ENCODE measurements at regions not wholly inside any gene's neighbourhood (a gene's known extent, or its start where the extent isn't known, plus 50 kb on each side); places are given as distances from the start of the nearest gene placed in this dataset.

DNA sequence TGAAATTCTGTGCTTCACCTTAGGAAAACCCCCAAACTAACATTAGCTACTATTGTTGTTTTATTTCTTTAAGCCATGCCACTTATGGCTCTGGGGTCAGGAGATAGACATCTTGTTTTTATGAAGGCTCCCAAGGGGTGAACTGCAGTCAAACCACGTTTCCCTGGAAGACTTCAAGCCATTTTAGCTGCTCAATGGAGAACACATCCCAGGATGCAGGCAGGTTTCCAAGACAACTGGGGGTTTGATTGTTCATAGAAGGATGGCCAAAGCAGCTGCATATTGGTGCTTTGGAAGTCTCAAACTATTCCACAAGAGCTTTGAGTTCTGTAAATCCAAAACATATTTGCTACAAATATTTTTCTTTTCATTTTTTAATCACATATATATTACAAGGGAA is 818.0 kb downstream of the MAFB start:
- Histone ChIP-seq H3K4me3 (ENCODE audit: low read depth, low read length) (no peak overlapping the region), H3K36me3 (replicated peaks) (no peaks in the 10 kb centered on the region), H3K27ac (no peak overlapping the region), H3K27me3 (replicated peaks) (no peaks in the 10 kb centered on the region)
- in situ Hi-C loops (cut with HindIII; ENCODE audit: low pct_ligation_motif_present, low sequenced_read_pairs), result no loop called here
- TF ChIP-seq, protein P1, sequence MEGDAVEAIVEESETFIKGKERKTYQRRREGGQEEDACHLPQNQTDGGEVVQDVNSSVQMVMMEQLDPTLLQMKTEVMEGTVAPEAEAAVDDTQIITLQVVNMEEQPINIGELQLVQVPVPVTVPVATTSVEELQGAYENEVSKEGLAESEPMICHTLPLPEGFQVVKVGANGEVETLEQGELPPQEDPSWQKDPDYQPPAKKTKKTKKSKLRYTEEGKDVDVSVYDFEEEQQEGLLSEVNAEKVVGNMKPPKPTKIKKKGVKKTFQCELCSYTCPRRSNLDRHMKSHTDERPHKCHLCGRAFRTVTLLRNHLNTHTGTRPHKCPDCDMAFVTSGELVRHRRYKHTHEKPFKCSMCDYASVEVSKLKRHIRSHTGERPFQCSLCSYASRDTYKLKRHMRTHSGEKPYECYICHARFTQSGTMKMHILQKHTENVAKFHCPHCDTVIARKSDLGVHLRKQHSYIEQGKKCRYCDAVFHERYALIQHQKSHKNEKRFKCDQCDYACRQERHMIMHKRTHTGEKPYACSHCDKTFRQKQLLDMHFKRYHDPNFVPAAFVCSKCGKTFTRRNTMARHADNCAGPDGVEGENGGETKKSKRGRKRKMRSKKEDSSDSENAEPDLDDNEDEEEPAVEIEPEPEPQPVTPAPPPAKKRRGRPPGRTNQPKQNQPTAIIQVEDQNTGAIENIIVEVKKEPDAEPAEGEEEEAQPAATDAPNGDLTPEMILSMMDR (IDR thresholded peaks at IDR 0.05; ENCODE audit: low read depth, low read length, missing control alignments), result no peak
- no peak for DNase-seq

DNA sequence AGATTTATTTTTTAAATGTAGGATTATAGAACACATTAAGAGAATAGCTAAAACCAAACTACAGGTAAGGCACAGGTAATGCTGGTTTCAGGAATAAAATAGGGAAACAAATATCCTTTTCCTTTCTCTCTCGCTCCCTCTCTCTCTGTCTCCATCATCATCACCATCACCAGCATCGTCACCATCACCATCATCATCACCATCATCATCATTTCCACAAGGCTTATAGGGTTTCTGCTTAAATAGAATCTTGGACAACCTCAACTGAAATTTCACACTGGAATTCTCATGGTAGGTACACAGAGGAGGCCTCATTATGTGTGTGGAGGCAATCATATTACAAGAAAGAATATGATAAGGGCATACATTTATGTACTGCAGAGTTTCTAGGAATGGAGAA is 823.6 kb downstream of the MAFB start:
- no peaks in the 10 kb centered on the region for H3K27me3 ChIP-seq (replicated peaks)
- TF ChIP-seq, protein P1 (IDR thresholded peaks at IDR 0.05; ENCODE audit: low read depth, low read length, missing control alignments), result no peak
- H3K4me3 ChIP-seq (ENCODE audit: low read depth, low read length), result no peak overlapping the region
- DNase-seq, result no peak
- in situ Hi-C loops (cut with HindIII; ENCODE audit: low pct_ligation_motif_present, low sequenced_read_pairs), result no loop called here
- H3K36me3 ChIP-seq (replicated peaks), result no peaks in the 10 kb centered on the region
- H3K27ac ChIP-seq, result no peak overlapping the region

- in situ Hi-C loops (cut with HindIII; ENCODE audit: low pct_ligation_motif_present, low sequenced_read_pairs), result no loop called here
- H3K4me3 ChIP-seq (ENCODE audit: low read depth, low read length), result no peak overlapping the region
- no peaks in the 10 kb centered on the region for H3K27me3 ChIP-seq (replicated peaks)
- H3K27ac ChIP-seq, result no peak overlapping the region
- no peaks in the 10 kb centered on the region for H3K36me3 ChIP-seq (replicated peaks)
- TF ChIP-seq, protein P1 (IDR thresholded peaks at IDR 0.05; ENCODE audit: low read depth, low read length, missing control alignments), result no peak
- DNase-seq, result no peak
Observed at GRCh38 chr20:39862470-39862891, 826.6 kb downstream of the MAFB start.

DNA sequence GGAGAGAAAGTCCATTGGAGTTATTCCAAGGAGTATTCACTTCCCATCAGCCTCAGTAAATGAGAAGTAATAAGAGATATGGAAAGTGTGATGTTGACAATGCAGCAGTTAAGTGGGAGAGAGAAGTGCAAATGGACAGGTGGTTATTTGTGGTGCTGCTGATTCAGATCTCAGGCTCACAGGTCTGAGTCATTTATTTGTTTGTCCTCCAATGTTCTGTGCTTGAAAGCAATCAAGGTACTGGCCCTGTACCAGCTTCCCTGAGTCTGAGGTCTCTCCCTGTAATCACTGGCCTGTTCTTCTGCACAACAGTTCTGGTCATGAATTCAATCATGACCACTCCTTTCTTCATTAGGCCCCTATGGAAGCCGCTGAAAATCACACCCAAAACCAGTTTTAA is 827.7 kb downstream of the MAFB start:
- TF ChIP-seq, protein P1 (IDR thresholded peaks at IDR 0.05; ENCODE audit: low read depth, low read length, missing control alignments), result no peak
- in situ Hi-C loops (cut with HindIII; ENCODE audit: low pct_ligation_motif_present, low sequenced_read_pairs), result no loop called here
- no peak overlapping the region for H3K27ac ChIP-seq
- H3K4me3 ChIP-seq (ENCODE audit: low read depth, low read length), result no peak overlapping the region
- H3K27me3 ChIP-seq (replicated peaks), result no peaks in the 10 kb centered on the region
- H3K36me3 ChIP-seq (replicated peaks), result no peaks in the 10 kb centered on the region
- DNase-seq, result no peak

DNA sequence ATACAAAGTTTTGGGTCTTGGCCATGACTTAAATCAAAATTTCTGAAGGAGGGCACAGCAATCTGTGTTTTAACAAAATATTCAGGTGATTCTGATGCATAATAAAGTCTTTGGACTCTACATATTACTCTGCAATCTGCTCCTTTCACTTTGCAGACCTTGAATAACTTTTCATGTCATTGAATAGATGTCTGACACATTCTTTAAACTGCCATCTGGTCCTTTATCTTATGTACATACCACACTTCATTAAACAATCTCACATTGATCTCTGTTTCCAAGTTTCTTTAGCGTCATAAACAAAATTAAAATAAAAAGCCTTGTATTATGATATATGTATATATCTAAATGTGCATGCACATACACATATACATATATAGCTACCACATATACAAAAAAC is 831.2 kb downstream of the MAFB start:
- no peaks in the 10 kb centered on the region for H3K27me3 ChIP-seq (replicated peaks)
- H3K4me3 ChIP-seq (ENCODE audit: low read depth, low read length), result no peak overlapping the region
- TF ChIP-seq, protein P1 (IDR thresholded peaks at IDR 0.05; ENCODE audit: low read depth, low read length, missing control alignments), result no peak
- H3K27ac ChIP-seq, result no peak overlapping the region
- in situ Hi-C loops (cut with HindIII; ENCODE audit: low pct_ligation_motif_present, low sequenced_read_pairs), result no loop called here
- DNase-seq, result no peak
- no peaks in the 10 kb centered on the region for H3K36me3 ChIP-seq (replicated peaks)

DNA sequence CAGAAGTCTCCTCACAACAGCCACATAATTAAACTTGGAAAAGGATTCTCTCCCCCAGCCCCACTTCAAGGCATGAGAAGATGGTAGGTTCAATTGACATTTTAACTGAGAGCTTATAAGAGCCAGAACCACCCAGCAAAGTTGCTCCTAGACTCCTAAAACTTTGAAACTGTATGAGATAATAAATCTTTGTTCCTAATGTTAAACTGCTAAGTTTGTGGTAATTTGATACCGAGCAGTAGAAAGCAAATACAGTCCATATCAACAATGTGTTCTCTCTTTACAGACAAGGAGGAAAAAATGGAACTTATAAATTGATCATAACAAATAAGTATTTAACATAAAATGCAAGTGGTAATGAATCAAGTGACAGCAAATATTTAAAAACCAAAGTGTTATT is 831.8 kb downstream of the MAFB start:
- Histone ChIP-seq H3K27me3 (replicated peaks) (no peaks in the 10 kb centered on the region), H3K27ac (no peak overlapping the region), H3K36me3 (replicated peaks) (no peaks in the 10 kb centered on the region), H3K4me3 (ENCODE audit: low read depth, low read length) (no peak overlapping the region)
- TF ChIP-seq, protein P1 (IDR thresholded peaks at IDR 0.05; ENCODE audit: low read depth, low read length, missing control alignments), result no peak
- in situ Hi-C loops (cut with HindIII; ENCODE audit: low pct_ligation_motif_present, low sequenced_read_pairs), result no loop called here
- DNase-seq, result no peak
